Muscle layer of duodenum (tissue), 2 donors: ENCODE measurements at regions not wholly inside any gene's neighbourhood (a gene's known extent, or its start where the extent isn't known, plus 50 kb on each side); places are given as distances from the start of the nearest gene placed in this dataset.

Source experiments
- H3K27ac ChIP-seq: one replicate; pipeline ENCODE4 v1.7.0; 2013; ENCODE audit warnings: mild to moderate bottlenecking, low read length
- H3K27me3 ChIP-seq: one replicate; pipeline ENCODE4 v1.7.0; 2013; ENCODE audit warnings: low read depth, mild to moderate bottlenecking, control low read depth, low read length
- H3K36me3 ChIP-seq, 2 donors: one replicate each; pipeline ENCODE4 v1.7.0; 2013; ENCODE audit warnings: low read length in 2 of 2, control low read depth in 1 of 2, mild to moderate bottlenecking in 1 of 2; ENCODE audit not compliant: insufficient read depth in 2 of 2, control insufficient read depth in 1 of 2
- H3K4me1 ChIP-seq, 2 donors: one replicate each; pipeline ENCODE4 v1.7.0; 2013; ENCODE audit warnings: low read length in 2 of 2, mild to moderate bottlenecking in 2 of 2, control low read depth in 1 of 2, moderate library complexity in 1 of 2; ENCODE audit not compliant: insufficient read depth in 2 of 2, control insufficient read depth in 1 of 2
- H3K4me3 ChIP-seq, 2 donors: one replicate each; pipeline ENCODE4 v1.7.0; 2013; ENCODE audit warnings: low read length in 2 of 2, low read depth in 1 of 2, mild to moderate bottlenecking in 1 of 2
- H3K9me3 ChIP-seq, 2 donors: one replicate each; pipeline ENCODE4 v1.7.0; 2013; ENCODE audit warnings: low read length in 2 of 2, control low read depth in 1 of 2, mild to moderate bottlenecking in 1 of 2; ENCODE audit not compliant: control insufficient read depth in 1 of 2
- donor health status: healthy.

- no peaks in the 10 kb centered on the region for H3K36me3 ChIP-seq
- H3K27ac ChIP-seq, result no peak overlapping the region
- H3K9me3 ChIP-seq, result peaks cover 0 to 8% of the 10 kb centered on the region in 2 donors
- no peak overlapping the region for H3K4me3 ChIP-seq
- no peaks in the 10 kb centered on the region for H3K4me1 ChIP-seq
- no peaks in the 10 kb centered on the region for H3K27me3 ChIP-seq
These were observed 93.4 kb downstream of the ABHD5 start for GRCh38 chr3:43783987-43784639.

DNA sequence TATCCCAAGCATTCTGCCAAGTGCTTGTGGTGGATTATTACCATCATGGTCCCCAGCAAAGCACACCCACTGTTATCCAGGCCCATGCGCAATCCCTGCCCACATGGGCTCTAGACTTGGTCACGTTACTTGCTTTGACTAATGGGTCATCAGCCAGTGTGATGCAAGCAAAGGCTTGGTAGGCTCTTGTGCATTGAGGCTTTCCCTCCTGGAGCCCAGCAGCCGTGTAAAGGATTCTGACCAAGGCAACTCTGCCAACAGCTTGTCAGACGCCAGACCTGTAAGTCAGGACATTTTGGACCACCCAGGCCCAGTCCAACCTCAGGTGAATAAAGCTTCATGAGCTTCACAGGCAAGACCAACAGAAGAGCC, 93.9 kb downstream of the ABHD5 start:
- Histone ChIP-seq H3K9me3 (peaks cover 0 to 8% of the 10 kb centered on the region in 2 donors), H3K36me3 (no peaks in the 10 kb centered on the region), H3K27me3 (no peaks in the 10 kb centered on the region), H3K4me3 (no peak overlapping the region), H3K4me1 (no peaks in the 10 kb centered on the region), H3K27ac (no peak overlapping the region)

- H3K4me1 ChIP-seq, result no peaks in the 10 kb centered on the region
- H3K27me3 ChIP-seq, result no peaks in the 10 kb centered on the region
- H3K36me3 ChIP-seq, result no peaks in the 10 kb centered on the region
- no peak overlapping the region for H3K4me3 ChIP-seq
- H3K27ac ChIP-seq, result no peak overlapping the region
- H3K9me3 ChIP-seq, result peaks cover 0 to 8% of the 10 kb centered on the region in 2 donors
These were observed 94.8 kb downstream of the ABHD5 start for GRCh38 chr3:43785551-43785950.

GRCh38 chr3:43786102-43786501, 95.4 kb downstream of the ABHD5 start:
- Histone ChIP-seq H3K4me1 (no peaks in the 10 kb centered on the region), H3K36me3 (no peaks in the 10 kb centered on the region), H3K4me3 (no peak overlapping the region), H3K9me3 (peaks cover 0 to 8% of the 10 kb centered on the region in 2 donors), H3K27me3 (no peaks in the 10 kb centered on the region), H3K27ac (no peak overlapping the region)

DNA sequence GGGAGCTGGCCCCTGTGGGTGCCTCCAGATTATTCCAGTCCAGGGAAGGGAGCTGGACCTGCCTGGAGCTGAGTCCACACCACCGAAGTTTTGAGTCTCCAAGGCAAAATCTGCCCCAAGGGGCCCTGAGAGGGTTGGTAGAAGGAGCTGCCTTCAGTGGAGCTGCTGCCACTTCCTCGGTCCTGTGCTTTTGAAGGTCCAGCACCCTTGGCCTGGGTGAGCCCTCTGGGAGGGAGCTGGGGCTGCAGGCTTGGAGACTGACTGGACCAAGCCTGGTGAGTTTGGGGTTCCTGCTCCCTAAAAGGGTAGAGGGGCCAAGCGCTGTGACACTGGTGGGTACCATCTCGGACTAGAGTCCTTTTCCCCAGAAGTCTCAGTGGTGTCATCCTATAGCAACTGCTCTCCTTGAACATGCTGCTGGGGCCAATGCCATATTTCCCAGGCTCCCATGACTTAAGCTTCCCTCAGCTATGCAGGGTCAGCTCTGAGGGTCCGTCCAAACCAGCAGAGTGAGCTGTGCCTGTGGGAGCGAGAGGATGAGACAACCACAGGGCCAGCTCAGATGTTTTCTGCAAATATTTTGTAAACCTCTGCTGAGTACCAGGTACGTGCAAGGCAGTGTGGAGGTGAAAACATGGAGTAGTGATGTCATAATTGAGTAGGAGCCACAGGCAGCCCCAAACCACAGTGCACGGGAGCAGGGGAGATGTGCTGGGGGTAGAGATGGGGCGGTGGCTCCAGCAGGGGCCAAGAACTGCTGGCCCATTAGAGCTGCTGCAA, 96.0 kb downstream of the ABHD5 start:
- Histone ChIP-seq H3K9me3 (peaks cover 0 to 8% of the 10 kb centered on the region in 2 donors), H3K36me3 (no peaks in the 10 kb centered on the region), H3K27me3 (no peaks in the 10 kb centered on the region), H3K27ac (no peak overlapping the region), H3K4me3 (no peak overlapping the region), H3K4me1 (no peaks in the 10 kb centered on the region)

DNA sequence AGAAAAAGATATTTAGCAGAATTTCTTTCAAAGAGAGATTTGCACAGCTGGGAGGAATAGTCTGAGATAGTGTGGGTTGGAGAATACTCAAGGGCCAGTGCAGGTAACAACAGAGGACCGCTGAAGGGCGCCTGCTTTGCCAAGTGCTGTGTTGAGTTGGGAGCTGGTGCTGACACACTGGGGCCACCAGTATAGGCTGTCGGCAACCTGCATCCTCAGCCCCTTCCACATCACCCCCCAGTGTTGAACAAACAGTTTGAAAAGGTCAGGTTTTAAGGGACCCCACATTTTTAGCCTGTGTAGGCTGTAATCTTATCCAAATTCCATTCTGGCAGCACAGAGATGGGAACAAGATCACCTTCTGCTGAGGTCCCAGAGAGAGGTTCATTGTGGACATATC, 96.6 kb downstream of the ABHD5 start:
- no peaks in the 10 kb centered on the region for H3K27me3 ChIP-seq

GRCh38 chr3:43789028-43789427, 98.3 kb downstream of the ABHD5 start:
- Histone ChIP-seq H3K36me3 (no peaks in the 10 kb centered on the region), H3K9me3 (peaks cover 0 to 8% of the 10 kb centered on the region in 2 donors), H3K27me3 (no peaks in the 10 kb centered on the region), H3K27ac (no peak overlapping the region), H3K4me3 (no peak overlapping the region), H3K4me1 (no peaks in the 10 kb centered on the region)

More for the DNA sequence above, 96.6 kb downstream of the ABHD5 start:
- Histone ChIP-seq H3K27ac (no peak overlapping the region), H3K4me3 (no peak overlapping the region), H3K9me3 (peaks cover 0 to 8% of the 10 kb centered on the region in 2 donors), H3K4me1 (no peaks in the 10 kb centered on the region), H3K36me3 (no peaks in the 10 kb centered on the region)

DNA sequence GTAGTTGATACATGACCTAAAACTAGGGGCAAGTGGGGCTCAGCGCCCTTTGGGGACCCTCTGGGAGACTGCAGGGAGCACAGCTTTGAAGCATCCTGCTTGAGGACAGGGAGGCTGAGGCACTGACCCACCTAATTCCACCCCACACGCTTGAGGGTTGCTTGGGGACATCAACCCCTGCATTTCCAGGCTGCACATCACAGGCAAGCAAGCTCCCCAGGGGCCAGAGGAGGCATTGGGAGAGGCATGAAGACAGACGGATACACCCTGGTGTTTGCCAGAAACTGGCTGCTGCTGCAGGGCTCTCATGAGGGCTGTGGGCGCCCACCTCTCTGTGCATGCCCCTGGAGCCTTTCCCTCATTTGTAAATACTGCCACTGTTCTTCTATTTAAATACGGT, 99.3 kb downstream of the ABHD5 start:
- peaks cover 0 to under 1% of the 10 kb centered on the region in 2 donors for H3K9me3 ChIP-seq
- H3K27me3 ChIP-seq, result no peaks in the 10 kb centered on the region
- no peak overlapping the region for H3K27ac ChIP-seq
- H3K36me3 ChIP-seq, result no peaks in the 10 kb centered on the region
- H3K4me3 ChIP-seq, result no peak overlapping the region
- no peaks in the 10 kb centered on the region for H3K4me1 ChIP-seq

DNA sequence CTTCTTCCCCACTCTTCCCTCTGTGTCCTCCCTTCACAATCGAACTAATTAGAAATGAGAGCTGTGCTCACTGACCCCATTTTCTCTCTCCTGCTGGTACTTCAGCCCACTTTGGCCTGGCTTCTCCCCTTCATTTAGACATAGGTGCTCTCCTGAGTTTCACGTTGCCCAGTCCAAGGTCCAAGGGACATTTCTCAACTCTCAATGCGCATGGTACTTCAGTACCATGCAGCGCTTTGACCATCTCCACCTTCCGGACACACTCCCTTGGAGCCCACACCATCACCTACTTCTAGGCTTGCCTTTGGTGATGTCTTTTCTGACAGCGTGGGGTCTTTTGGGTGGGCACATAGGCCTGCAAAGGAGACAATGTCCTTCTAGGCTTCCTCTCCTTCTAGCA, 99.7 kb downstream of the ABHD5 start:
- Histone ChIP-seq H3K27ac (no peak overlapping the region), H3K4me1 (no peaks in the 10 kb centered on the region), H3K36me3 (no peaks in the 10 kb centered on the region), H3K27me3 (no peaks in the 10 kb centered on the region), H3K4me3 (no peak overlapping the region), H3K9me3 (no peaks in the 10 kb centered on the region)

DNA sequence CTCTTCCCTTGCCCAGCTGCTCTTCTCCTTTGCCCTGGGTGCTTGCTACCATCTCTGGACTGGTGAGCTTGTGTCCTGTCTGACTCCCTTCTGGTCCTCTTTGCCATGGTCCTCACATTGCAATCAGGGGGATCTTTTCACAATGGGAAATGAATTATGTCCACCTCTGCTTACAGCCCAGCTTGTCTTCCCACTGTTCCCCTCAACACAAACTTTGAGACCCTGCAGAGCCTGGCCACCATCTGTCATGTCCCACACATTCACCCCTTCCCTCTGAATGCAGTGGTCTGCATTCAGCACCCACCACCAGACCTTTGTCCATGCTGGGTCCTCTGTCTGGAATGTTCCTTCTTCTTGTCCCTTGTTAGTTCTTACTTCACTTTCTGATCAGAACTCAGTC, 100.5 kb downstream of the ABHD5 start:
- Histone ChIP-seq H3K4me1 (no peaks in the 10 kb centered on the region), H3K9me3 (no peaks in the 10 kb centered on the region), H3K36me3 (no peaks in the 10 kb centered on the region), H3K4me3 (no peak overlapping the region), H3K27ac (no peak overlapping the region), H3K27me3 (no peaks in the 10 kb centered on the region)

- Histone ChIP-seq H3K9me3 (no peaks in the 10 kb centered on the region), H3K4me3 (no peak overlapping the region), H3K36me3 (no peaks in the 10 kb centered on the region), H3K27ac (no peak overlapping the region), H3K27me3 (no peaks in the 10 kb centered on the region), H3K4me1 (no peaks in the 10 kb centered on the region)
These were observed 102.2 kb downstream of the ABHD5 start for GRCh38 chr3:43792904-43793303.
